ENCODE measurements at regions not wholly inside any gene's neighbourhood (a gene's known extent, or its start where the extent isn't known, plus 50 kb on each side); places are given as distances from the start of the nearest gene placed in this dataset.
"Not testable (repeated sequence)": the region's sequence is repeated elsewhere in the genome, so short reads cannot be mapped to it uniquely, and the experiment has no call there.

DNA sequence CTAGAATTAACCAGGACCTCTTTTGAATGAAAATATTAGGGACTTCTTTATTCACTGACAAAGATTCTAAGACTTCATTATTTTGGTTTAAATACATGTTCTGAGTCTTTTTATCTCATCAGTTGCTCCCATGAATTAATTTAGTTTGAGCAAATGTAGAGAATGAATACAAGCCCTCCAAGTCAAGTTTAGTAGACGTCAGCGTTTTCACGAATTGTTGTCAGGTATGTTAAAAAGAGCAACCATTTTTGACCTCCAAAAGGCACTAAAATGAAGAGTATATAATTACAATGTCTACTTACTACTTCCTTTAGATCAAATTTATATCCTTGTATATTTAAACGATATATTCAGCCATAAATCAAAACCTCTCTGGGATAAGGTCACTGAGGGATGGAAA lies 809.3 kb upstream of the CDH6 start:
- DNase-seq (ENCODE audit: low read depth): no peak

DNA sequence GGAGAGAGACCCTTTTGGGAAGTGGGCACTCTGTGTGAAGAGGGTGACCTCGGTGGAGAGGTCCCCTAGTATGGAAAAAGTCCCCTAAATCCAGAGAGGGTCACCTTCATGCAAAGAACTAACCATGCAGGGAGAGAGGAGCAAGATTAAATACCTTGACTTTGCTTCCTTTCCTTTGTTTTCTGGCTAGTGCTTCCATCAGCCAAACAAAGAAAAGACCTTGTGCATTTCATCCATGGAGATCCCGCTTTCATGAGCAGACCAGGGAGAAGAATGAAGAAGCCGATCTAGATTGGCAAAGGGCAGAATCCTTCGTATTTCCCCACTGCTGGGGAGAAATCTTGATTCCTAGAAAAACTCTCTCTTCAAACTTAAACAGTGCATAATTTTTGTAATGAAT lies 813.3 kb upstream of the CDH6 start:
- no peak for DNase-seq (ENCODE audit: low read depth)

DNA sequence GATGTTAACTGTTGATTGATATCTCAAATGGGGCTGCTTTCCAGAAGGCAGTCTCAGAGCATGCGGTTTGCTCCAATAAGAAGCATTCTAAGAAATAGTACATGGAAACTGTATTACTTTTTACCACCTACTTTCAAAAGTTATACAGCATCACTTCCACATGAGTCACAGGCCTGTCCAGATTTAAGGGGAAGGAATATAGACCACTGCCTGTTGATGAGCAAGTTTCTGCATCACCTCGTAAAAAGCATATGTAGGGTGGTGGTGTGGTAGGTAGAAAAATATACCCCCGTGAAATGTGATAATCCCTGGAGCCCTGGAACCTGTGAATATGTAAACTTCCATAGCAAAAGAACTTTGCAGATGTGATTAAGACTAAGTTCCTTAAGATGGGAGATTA lies 816.6 kb upstream of the CDH6 start:
- no peak for DNase-seq (ENCODE audit: low read depth)

- DNase-seq (ENCODE audit: low read depth): no peak
Measured at GRCh38 chr5:30368064-30368463, 825.4 kb upstream of the CDH6 start.

DNA sequence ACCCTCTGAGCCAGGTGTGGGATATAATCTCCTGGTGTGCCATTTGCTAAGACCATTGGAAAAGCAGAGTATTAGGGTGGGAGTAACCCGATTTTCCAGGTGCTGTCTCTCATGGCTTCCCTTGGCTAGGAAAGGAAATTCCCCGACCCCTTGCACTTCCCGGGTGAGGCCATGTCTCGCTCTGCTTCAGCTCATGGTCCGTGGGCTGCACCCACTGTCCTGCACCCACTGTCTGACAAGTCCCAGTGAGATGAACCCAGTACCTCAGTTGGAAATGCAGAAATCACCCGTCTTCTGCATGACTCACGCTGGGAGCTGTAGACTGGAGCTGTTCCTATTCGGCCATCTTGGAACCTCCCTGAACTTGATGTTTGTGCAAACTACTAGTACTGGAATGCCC lies 828.5 kb upstream of the CDH6 start:
- DNase-seq (ENCODE audit: low read depth): not testable (repeated sequence)

GRCh38 chr5:30357371-30357770 lies 836.1 kb upstream of the CDH6 start:
- DNase-seq (ENCODE audit: low read depth): no peak

GRCh38 chr5:30355675-30356074 lies 837.8 kb upstream of the CDH6 start:
- DNase-seq (ENCODE audit: low read depth): no peak

DNA sequence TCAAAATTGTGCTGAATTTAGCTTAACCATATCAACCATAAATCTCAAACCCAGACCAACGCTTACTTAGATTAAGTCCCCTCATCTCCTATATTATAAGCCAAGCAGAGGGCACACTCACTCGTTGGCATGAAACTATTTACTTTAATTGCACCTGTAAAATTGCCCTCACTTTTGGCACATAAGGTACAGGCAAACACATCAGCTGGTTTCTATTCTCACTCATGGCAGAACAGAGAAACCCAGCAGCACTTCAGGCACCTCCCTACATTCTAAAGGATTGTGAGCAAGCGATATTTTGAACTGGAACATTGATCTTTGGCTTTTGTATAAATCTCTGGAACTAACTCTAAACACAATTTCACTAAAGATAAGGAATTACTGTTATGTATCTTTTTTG lies 845.6 kb upstream of the CDH6 start:
- no peak for DNase-seq (ENCODE audit: low read depth)

DNA sequence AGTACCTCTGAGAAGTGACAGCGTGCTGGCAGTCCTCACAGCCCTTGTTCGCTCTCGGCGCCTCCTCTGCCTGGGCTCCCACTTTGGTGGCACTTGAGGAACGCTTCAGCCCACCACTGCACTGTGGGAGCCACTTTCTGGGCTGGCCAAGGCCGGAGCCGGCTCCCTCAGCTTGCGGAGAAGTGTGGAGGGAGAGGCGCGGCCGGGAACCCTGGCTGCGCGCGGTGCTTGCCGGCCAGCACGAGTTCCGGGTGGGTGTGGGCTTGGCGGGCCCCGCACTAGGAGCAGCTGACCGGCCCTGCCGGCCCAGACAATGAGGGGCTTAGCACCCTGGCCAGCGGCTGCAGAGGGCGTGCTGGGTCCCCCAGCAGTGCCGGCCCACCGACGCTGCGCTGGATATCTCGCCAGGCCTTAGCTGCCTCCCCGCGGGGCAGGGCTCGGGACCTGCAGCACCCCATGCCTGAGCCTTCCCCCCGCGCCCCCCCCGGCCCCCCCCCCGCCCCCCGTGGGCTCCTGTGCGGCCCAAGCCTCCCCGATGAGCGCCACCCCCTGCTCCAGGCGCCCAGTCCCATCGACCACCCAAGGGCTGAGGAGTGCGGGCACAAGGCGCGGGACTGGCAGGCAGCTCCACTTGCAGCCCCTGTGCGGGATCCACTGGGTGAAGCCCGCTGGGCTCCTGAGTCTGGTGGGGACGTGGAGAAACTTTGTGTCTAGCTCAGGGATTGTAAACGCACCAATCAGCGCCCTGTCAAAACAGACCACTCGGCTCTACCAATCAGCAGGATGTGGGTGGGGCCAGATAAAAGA lies 847.7 kb upstream of the CDH6 start:
- not testable (repeated sequence) for DNase-seq (ENCODE audit: low read depth)

- DNase-seq (ENCODE audit: low read depth): no peak
Measured at GRCh38 chr5:30343707-30344106, 849.8 kb upstream of the CDH6 start.

DNA sequence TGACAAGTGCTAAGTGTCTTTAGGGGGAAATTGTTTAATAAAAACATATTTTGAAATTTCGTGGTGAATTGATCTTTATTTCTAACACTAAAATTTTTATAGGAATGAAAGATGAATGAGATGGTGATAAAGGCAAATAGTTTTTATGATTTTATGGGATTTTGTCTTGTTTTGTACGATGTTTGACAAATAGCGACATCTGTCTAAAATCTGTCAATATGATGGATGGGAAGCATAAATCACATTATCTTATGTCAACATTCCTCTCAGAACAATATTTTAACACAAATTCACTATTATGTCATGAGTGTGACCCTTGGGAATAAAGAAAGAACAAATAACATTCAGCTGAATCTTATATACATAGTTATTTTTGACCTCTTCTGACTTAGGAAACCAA lies 852.0 kb upstream of the CDH6 start:
- DNase-seq (ENCODE audit: low read depth): no peak

- no peak for DNase-seq (ENCODE audit: low read depth)
Measured at GRCh38 chr5:30337084-30337573, 856.4 kb upstream of the CDH6 start.

- no peak for DNase-seq (ENCODE audit: low read depth)
Measured at GRCh38 chr5:30331534-30331933, 862.0 kb upstream of the CDH6 start.

DNA sequence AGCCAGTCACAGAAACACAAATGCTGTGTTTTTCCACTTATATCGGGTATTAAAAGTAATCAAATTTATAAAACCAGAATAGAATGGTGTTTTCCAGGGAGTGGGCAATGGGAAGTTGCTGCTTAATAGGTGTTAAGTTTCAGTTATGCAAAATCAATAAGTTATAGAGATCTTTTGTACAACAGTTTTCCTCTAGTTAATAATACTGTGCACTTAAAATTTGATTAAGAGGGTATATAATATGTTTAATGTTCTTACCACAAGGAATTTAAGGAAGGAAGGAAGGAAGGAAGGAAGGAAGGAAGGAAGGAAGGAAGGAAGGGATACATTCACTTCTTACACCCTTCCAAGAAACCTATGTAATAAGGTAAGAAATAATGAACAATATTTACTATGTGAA lies 867.7 kb upstream of the CDH6 start:
- DNase-seq (ENCODE audit: low read depth): no peak

DNA sequence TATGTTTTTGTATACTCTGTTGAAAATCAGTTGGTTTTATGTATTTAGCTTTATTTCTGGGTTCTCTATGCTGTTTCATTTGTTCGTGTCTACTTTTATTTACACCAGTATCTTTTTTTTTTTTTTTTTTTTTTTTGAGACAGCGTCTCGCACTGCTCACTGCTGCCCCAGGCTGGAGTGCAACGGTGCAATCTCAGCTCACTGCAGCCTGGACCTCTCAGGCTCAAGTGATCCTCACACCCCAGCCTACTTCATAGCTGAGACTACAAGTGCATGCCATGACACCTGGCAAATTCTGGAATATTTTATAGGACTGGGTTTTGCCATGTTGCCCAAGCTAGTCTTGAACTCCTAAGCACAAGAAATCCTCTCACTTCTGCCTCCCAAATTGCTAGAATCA lies 869.4 kb upstream of the CDH6 start:
- no peak for DNase-seq (ENCODE audit: low read depth)

DNA sequence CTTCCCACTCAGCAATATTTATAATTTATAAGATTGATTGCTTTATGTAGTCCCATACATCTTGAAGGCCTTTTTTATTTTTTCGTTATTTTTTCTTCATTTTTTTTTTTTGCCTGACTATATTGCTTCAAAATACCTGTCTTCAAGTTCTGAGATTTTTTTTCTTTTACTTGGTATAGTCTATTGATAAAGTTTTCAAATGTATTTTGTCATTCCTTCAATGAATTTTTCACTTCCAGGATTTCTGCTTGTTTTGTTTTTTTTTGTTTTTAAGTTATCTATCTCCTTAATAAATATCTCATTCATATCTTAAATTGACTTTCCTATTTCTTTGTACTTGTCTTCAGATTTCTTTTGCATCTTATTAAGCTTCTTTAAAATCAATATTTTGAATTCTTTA lies 905.6 kb upstream of the CDH6 start:
- no peak for DNase-seq (ENCODE audit: low read depth)

GRCh38 chr5:30279237-30279636 lies 914.2 kb upstream of the CDH6 start:
- DNase-seq (ENCODE audit: low read depth): peak; percentile 48

DNA sequence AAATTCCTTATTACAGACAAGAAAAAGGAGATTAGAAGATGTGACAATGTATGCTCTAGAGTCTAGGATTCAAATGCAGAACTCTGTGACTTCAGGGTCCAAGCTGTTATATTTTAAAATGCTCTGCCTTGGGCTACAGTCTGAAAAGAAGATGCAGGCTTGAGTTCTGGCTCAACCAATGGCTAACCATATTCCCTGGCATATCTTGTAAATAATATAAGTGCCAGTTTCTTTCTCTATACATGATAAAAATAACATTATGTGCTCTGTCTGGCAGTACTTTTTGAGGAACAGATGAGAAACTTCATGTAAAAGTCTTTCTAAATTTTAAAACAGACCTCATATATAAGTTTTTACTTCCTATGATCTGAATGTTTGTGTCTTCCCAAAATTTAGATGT lies 926.5 kb upstream of the CDH6 start:
- DNase-seq (ENCODE audit: low read depth): no peak

GRCh38 chr5:30239331-30240022 lies 954.0 kb upstream of the CDH6 start:
- no peak for DNase-seq (ENCODE audit: low read depth)

DNA sequence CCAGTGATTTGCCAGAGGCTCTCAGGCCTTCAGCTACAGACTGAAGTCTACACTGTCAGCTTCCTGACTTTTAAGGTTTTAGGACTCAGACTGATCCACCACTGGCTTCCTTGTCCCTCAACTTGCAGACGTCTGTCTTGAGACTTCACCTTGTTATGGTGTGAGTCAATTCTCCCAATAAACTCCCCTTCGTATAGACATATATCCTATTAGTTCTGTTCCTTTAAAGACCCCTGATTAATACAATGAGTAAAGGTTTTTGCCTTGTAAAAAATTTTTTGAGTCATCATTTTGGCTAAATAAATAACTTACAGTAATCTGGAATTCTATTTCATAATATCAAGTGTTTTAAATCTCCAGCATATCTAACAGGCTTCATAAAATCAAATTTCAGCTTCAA lies 956.3 kb upstream of the CDH6 start:
- no peak for DNase-seq (ENCODE audit: low read depth)

DNA sequence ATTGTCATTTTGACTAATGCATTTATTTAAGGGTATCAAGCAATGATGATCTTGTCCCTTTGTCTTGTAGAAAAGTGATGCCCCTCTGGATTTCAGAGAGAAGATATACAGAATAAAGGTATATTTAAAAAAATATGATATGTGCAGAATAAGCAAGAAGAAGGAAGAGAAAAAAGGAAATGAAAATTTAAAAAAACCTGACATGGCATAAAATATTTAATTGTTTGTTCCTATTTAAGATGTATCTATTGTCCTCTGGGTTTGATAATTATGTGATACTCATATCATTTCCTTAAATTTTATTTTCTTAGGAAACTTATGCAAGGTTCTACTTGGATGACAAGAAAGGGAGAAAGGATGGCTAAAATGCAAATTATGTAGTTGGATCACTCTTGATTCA lies 983.7 kb upstream of the CDH6 start:
- no peak for DNase-seq (ENCODE audit: low read depth)

DNA sequence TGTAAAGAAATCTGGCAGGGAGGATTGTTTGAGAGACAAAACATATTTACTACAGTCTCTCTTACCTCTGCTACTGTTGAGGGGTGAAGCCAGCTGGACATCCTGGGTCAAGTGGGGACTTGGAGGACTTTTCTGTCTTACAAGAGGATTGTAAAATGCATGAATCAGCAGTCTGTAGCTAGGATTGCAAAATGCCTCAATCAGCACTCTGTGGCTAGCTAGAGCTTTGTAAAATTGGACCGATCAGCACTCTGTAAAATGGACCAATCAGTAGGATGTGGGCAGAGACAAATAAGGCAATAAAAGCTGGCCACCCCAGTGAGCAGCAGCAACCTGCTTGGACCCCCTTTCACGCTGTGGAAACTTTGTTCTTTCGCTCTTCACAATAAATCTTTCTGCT lies 995.8 kb upstream of the CDH6 start:
- no peak for DNase-seq (ENCODE audit: low read depth)

GRCh38 chr5:30195036-30195435 lies 998.5 kb upstream of the CDH6 start:
- DNase-seq (ENCODE audit: low read depth): no peak
